ENCODE measurements at regions not wholly inside any gene's neighbourhood (a gene's known extent, or its start where the extent isn't known, plus 50 kb on each side); places are given as distances from the start of the nearest gene placed in this dataset.

DNA sequence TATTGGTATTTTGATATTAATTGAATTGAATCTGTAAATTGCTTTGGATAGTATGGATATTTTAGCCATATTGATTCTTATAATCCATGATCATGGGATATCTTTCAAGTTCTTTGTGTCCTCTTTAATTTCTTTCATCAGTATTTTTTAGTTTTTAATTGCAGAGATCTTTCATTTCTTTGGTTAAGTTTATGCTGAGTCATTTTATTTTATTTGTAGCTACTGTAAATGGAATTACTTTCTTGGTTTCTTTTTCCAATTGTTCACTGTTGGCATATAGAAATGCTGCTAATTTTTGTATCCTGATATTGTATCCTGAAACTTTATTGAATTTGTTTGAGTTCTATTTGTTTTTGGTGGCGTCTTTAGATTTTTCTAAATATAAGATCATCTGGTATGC is 79.5 kb upstream of the DSEL start:
- TF ChIP-seq, protein P1, sequence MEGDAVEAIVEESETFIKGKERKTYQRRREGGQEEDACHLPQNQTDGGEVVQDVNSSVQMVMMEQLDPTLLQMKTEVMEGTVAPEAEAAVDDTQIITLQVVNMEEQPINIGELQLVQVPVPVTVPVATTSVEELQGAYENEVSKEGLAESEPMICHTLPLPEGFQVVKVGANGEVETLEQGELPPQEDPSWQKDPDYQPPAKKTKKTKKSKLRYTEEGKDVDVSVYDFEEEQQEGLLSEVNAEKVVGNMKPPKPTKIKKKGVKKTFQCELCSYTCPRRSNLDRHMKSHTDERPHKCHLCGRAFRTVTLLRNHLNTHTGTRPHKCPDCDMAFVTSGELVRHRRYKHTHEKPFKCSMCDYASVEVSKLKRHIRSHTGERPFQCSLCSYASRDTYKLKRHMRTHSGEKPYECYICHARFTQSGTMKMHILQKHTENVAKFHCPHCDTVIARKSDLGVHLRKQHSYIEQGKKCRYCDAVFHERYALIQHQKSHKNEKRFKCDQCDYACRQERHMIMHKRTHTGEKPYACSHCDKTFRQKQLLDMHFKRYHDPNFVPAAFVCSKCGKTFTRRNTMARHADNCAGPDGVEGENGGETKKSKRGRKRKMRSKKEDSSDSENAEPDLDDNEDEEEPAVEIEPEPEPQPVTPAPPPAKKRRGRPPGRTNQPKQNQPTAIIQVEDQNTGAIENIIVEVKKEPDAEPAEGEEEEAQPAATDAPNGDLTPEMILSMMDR (IDR thresholded peaks at IDR 0.05): no peak
- no peak for TF ChIP-seq POLR2A (IDR thresholded peaks at IDR 0.05)

Measured in Peyer's patch (tissue), 4 donors.